Activated naive CD8-positive, alpha-beta T cell treated with anti-CD3 and anti-CD28 coated beads for 36 hours (primary cell): ENCODE measurements at regions not wholly inside any gene's neighbourhood (a gene's known extent, or its start where the extent isn't known, plus 50 kb on each side); places are given as distances from the start of the nearest gene placed in this dataset.
"Not testable (repeated sequence)": the region's sequence is repeated elsewhere in the genome, so short reads cannot be mapped to it uniquely, and the experiment has no call there.

Experiments used
- DNase-seq: peaks from one replicate; pipeline ENCODE4 v3.0.0; 2021
- H3K27ac Mint-ChIP-seq: one replicate; pipeline ENCODE4 v1.8.0; 2022; ENCODE audit warnings: mild to moderate bottlenecking, moderate library complexity, mixed read lengths
- H3K27me3 Mint-ChIP-seq: one replicate; pipeline ENCODE4 v1.8.0; 2022; ENCODE audit warnings: mild to moderate bottlenecking, mixed read lengths
- H3K36me3 Mint-ChIP-seq: one replicate; pipeline ENCODE4 v1.8.0; 2021; ENCODE audit warnings: mild to moderate bottlenecking, mixed read lengths
- H3K4me1 Mint-ChIP-seq: one replicate; pipeline ENCODE4 v1.8.0; 2021; ENCODE audit warnings: mixed read lengths
- H3K4me3 Mint-ChIP-seq: one replicate; pipeline ENCODE4 v1.8.0; 2022; ENCODE audit warnings: mild to moderate bottlenecking, moderate library complexity, mixed read lengths
- H3K9me3 Mint-ChIP-seq: one replicate; pipeline ENCODE4 v1.8.0; 2022; ENCODE audit warnings: mixed read lengths

DNA sequence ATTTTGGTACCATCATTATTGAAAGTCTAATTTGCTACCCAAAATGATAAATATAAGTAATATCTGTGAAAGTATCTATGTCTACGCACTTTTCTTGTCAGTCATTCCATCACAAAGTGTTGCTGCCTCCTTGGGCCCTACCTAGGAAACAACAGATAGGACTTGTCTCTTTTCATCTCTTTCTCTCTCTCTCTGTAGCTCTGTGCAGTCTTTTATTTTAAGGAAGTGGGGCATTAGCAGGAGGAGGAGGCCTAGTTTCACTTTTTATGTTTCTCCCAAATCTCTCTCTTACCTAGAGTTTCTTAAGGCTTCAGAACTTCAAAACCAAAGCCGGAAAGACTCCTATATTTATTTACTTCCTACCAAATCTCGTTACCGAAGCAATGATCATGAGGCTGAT is 354.8 kb upstream of the LUZP2 start:
- H3K27ac Mint-ChIP-seq, result no peak overlapping the region
- no peaks in the 10 kb centered on the region for H3K36me3 Mint-ChIP-seq
- H3K27me3 Mint-ChIP-seq, result no peaks in the 10 kb centered on the region
- no peaks in the 10 kb centered on the region for H3K4me1 Mint-ChIP-seq
- peaks cover 1% of the 10 kb centered on the region for H3K9me3 Mint-ChIP-seq
- no peak overlapping the region for H3K4me3 Mint-ChIP-seq
- DNase-seq, result no peak

DNA sequence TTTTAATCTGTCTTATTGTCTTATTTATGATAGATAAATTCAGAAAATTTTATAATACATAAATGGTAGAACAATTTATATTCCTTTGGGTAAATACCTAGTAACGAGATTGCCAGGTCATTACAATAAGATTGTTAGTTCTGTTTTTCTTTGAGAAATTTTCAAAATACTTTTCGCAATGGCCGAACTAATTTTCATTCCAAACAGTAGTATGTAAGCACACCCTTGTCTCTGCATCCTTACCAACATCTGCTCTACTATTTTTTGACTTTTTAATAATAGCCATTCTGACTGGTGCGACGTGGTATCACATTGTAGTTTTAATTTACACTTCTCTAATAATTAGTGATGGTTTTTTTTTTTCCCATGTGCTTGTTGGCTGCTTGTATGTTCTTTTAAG is 351.4 kb upstream of the LUZP2 start:
- peaks cover 3% of the 10 kb centered on the region for H3K9me3 Mint-ChIP-seq
- no peaks in the 10 kb centered on the region for H3K36me3 Mint-ChIP-seq
- DNase-seq, result no peak
- H3K27ac Mint-ChIP-seq, result no peak overlapping the region
- no peak overlapping the region for H3K4me3 Mint-ChIP-seq
- no peaks in the 10 kb centered on the region for H3K4me1 Mint-ChIP-seq
- H3K27me3 Mint-ChIP-seq, result no peaks in the 10 kb centered on the region

DNA sequence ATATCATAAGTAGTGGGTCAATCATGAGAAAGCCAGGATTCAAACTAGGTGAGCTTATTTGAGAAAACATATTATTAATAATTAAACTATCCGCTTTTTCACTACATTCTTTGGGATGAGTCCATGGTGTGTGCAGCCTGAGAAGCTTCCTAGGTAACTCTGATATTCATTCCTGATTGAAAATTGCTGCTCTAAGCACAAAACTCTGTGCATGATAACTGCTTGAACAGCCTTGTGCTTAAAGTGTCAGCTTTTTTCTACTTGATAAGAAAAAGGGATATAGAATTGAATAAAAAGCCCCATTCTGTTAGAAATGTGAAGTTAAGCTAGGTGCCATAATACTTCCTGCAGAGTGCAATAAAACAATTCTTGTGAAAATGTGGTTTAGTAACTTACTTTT is 343.5 kb upstream of the LUZP2 start:
- Mint-ChIP-seq H3K36me3 (no peaks in the 10 kb centered on the region), H3K9me3 (peaks cover 3% of the 10 kb centered on the region)

DNA sequence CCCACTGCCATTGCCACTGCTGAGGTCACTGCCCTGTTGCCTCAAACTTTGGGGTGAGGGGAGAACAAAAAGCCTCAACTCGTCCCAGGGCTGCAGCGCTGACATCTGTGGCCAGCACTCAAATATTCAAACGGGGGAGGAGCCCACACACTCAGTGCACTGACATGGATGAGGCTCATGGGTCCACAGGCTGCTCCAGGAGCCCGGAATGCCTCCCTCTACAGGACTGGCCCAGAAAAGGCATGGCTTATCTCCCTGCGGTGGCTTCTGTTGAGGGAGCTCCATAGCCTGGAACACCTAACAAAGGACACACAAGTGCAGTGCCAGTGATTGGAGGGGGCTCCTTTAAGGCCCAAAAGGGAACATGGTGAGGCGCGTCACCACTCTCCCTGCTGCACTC is 341.1 kb upstream of the LUZP2 start:
- Mint-ChIP-seq H3K27ac (no peak overlapping the region), H3K4me3 (no peak overlapping the region), H3K4me1 (no peaks in the 10 kb centered on the region), H3K9me3 (peaks cover 1% of the 10 kb centered on the region), H3K36me3 (no peaks in the 10 kb centered on the region), H3K27me3 (no peaks in the 10 kb centered on the region)
- DNase-seq, result no peak

More for the DNA sequence above, 343.5 kb upstream of the LUZP2 start:
- no peaks in the 10 kb centered on the region for H3K27me3 Mint-ChIP-seq
- no peak for DNase-seq
- H3K4me1 Mint-ChIP-seq, result no peaks in the 10 kb centered on the region
- H3K27ac Mint-ChIP-seq, result no peak overlapping the region
- no peak overlapping the region for H3K4me3 Mint-ChIP-seq

DNA sequence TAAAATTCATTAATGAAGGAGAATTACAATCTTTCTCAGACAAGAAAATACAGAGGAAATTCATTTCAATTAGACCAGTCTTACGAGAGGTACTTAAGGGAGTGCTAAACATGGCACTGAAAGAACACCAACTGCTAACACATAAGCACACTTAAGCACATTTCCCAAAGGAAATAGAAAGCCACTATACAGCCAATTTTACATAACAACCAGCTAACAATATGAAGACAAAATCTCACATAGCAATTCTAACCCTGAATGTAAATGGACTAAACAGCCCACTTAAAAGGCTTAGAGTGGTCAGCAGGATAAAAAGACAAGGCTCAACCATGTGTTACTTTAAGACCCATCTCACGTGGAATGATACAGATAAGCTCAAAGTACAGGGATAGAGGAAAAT is 339.5 kb upstream of the LUZP2 start:
- Mint-ChIP-seq H3K4me1 (no peaks in the 10 kb centered on the region), H3K27me3 (no peaks in the 10 kb centered on the region), H3K4me3 (no peak overlapping the region), H3K36me3 (no peaks in the 10 kb centered on the region), H3K9me3 (peaks cover 1% of the 10 kb centered on the region), H3K27ac (no peak overlapping the region)
- no peak for DNase-seq

DNA sequence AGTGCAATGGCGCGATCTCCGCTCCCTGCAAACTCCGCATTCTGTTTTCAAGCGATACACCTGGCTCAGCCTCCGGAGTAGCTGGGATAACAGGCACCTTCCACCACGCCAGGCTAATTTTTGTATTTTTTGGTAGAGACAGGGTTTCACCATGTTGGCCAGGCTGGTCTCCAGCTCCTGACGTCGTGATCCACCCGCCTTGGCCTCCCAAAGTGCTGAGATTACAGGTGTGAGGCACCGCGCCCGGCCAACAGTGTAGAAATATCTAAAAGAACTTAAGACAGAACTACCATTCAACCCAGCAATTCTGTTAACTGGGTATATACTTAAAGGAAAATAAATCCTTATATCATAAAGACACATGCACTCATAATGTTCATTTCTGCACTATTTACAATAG is 335.3 kb upstream of the LUZP2 start:
- Mint-ChIP-seq H3K27ac (no peak overlapping the region), H3K36me3 (no peaks in the 10 kb centered on the region), H3K9me3 (no peaks in the 10 kb centered on the region), H3K4me1 (no peaks in the 10 kb centered on the region), H3K27me3 (no peaks in the 10 kb centered on the region), H3K4me3 (no peak overlapping the region)
- DNase-seq, result no peak

DNA sequence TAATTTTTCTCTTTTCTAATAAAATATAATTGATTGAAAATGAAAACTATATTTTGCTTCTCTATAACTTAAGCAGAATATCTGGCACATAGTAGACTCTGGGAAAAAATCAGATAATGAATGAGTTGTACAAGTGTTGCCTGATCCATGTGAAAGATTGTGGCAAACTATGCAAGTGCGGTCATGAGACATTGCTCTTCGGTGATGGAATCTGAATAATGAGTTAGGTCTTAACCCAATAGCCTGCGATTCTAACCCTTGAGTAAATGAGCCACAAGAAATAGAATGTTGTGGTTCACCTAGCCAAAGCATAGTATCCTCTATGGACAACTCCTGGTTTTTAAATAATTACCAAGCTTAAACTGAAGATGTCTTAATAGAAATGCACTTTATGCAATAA is 333.7 kb upstream of the LUZP2 start:
- Mint-ChIP-seq H3K9me3 (no peaks in the 10 kb centered on the region), H3K4me1 (no peaks in the 10 kb centered on the region), H3K4me3 (no peak overlapping the region), H3K27ac (no peak overlapping the region), H3K36me3 (no peaks in the 10 kb centered on the region), H3K27me3 (no peaks in the 10 kb centered on the region)
- no peak for DNase-seq

DNA sequence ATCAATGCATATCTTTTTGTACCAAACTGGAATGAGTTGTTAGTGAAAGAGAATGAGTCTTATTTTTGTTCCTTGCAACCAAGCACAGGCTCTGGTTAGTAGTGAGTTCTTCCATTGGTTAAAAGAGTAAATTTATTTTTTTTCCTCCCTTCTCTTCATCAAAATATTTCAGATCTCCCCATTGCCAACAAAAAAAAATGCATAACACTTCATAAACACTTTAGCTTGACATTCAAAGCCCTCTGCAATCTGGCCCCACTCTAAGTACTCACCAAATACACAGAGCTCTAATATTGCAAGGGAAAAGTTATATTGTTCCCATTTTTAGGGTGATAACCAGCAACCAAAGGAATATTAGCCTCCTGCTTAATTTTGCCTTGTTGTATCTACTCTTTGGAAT is 333.0 kb upstream of the LUZP2 start:
- H3K36me3 Mint-ChIP-seq, result no peaks in the 10 kb centered on the region
- no peaks in the 10 kb centered on the region for H3K27me3 Mint-ChIP-seq
- H3K4me1 Mint-ChIP-seq, result no peaks in the 10 kb centered on the region
- H3K27ac Mint-ChIP-seq, result no peak overlapping the region
- H3K9me3 Mint-ChIP-seq, result no peaks in the 10 kb centered on the region
- no peak for DNase-seq
- no peak overlapping the region for H3K4me3 Mint-ChIP-seq

DNA sequence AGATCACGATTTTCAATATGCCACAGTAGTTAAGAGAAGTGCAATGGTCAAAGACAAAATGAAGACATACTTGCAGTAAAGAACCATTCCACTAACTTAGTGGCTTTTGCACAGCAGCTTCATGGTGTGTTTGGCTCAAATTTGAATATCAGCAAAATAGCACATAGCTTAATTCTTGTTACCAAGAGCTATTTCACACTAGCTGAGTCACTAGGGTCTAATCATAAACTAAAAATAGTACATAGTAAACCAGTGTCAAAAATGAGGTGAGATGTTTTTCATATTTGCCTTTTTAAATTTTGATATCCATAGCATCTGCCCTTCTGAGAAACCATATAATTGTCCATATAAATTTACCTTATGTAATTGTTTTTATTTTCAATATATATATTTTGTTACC is 325.0 kb upstream of the LUZP2 start:
- H3K4me1 Mint-ChIP-seq, result no peaks in the 10 kb centered on the region
- no peaks in the 10 kb centered on the region for H3K9me3 Mint-ChIP-seq
- no peaks in the 10 kb centered on the region for H3K36me3 Mint-ChIP-seq
- no peak for DNase-seq
- H3K4me3 Mint-ChIP-seq, result no peak overlapping the region
- H3K27me3 Mint-ChIP-seq, result no peaks in the 10 kb centered on the region
- no peak overlapping the region for H3K27ac Mint-ChIP-seq

DNA sequence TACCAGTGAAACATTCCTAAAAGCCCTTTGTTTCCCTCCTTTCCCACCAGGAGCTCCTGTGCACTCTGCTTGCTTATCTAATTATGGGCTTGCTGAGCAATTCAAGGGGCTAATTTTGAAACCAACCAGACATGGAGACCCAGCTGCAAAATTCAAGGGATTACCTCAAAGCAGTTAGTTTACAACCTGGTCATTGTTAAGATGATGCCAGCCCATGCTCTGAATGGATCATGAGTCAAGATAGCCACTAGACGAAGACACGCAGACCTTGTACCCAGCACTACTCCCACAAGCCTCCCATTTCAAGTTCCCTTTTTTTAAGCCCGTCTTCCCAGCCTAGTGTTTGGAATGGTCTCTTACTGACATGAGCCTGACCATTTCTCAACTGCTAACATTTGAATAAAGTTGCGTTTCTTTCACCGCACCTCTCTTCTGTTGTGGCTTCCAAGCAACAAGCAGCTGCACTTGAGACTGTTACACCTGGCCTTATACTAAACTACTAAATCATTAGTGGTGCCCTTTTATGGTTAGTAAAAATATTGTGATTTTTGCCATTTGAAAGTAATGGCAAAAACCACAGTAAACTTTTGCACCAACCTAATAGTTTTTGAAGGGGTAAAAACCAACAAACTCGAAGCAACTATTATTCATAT is 315.3 kb upstream of the LUZP2 start:
- H3K27me3 Mint-ChIP-seq, result no peaks in the 10 kb centered on the region
- no peak for DNase-seq
- H3K36me3 Mint-ChIP-seq, result no peaks in the 10 kb centered on the region
- peaks cover 3% of the 10 kb centered on the region for H3K9me3 Mint-ChIP-seq
- H3K4me1 Mint-ChIP-seq, result no peaks in the 10 kb centered on the region
- H3K4me3 Mint-ChIP-seq, result no peak overlapping the region
- H3K27ac Mint-ChIP-seq, result no peak overlapping the region

DNA sequence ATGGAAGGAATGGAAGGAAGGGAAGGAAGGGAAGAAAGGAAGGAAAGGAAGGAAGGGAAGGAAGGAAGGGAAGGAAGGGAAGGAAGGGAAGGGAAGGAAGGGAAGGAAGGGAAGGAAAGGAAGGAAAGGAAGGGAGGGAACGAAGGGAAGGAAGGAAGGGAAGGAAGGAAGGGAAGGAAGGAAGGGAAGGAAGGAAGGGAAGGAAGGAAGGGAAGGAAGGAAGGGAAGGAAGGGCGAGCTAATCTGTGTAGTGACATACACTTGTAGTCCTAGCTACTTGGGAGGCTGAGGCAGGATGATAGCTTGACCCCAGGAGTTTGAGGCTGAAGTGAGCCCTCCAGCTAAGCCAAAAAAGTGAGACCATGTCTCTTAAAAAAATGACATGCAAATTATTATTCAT is 311.3 kb upstream of the LUZP2 start:
- not testable (repeated sequence) for H3K4me3 Mint-ChIP-seq

DNA sequence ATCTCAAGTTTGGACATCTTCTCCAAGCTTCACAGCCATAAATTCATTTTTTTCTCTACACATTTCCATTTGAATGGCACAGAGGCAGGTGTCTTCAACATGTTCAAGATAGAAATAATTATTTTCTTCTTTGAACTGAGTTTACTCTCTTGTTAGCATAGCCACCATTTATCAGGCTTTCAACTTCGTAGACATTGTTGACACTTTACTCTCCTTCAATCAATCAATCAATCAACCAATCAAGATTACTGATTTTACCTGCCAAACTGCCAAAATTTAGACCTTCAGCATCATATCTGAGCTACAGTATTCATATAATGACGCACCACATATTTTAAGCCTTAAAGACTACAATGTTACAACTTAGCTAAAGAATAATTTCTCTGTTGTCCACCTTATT is 300.1 kb upstream of the LUZP2 start:
- no peak overlapping the region for H3K27ac Mint-ChIP-seq
- no peaks in the 10 kb centered on the region for H3K36me3 Mint-ChIP-seq
- H3K4me1 Mint-ChIP-seq, result no peaks in the 10 kb centered on the region
- no peaks in the 10 kb centered on the region for H3K9me3 Mint-ChIP-seq
- no peak for DNase-seq
- H3K27me3 Mint-ChIP-seq, result no peaks in the 10 kb centered on the region
- H3K4me3 Mint-ChIP-seq, result no peak overlapping the region

More for the DNA sequence above, 311.3 kb upstream of the LUZP2 start:
- H3K36me3 Mint-ChIP-seq, H3K27me3 Mint-ChIP-seq, DNase-seq, H3K4me1 Mint-ChIP-seq, H3K9me3 Mint-ChIP-seq, H3K27ac Mint-ChIP-seq: not testable (repeated sequence)

DNA sequence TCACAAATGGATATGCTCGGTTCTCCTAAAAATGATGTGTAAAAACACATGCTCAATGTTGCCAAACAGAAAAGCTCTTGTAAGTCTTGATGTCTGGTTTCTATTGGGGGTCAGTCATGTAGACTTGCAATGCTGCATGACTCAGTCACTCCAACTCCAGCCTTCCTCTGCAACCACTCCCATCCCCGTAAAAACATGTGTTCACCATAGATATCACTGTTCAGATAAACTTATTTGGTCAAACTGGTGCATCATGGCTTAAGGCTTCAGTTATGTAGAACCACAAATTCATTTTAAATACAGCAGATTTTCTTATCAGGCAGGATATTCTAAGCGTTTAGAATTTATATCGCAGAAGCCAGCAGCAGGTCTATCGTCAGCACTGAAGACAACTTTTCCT is 298.4 kb upstream of the LUZP2 start:
- Mint-ChIP-seq H3K36me3 (no peaks in the 10 kb centered on the region), H3K4me1 (no peaks in the 10 kb centered on the region), H3K9me3 (no peaks in the 10 kb centered on the region), H3K27ac (no peak overlapping the region), H3K4me3 (no peak overlapping the region), H3K27me3 (no peaks in the 10 kb centered on the region)
- no peak for DNase-seq

DNA sequence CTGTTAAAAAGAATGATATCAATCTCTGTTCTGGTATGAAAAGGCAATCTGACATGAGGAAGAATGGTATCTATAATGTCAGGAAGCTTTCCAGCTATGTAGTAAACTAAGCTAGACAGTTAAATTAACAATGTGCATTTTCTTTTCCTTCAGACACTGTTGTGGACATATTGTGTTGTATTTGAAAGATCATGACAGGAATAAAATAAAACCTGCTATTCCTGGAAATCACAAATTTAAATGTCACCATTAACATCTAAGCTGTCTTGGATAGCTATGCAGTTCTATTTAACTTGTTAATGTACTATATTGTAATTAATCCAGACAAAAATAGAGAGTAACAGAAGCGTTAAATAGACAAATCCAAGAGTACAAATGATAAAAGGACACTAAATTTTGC is 297.4 kb upstream of the LUZP2 start:
- Mint-ChIP-seq H3K27me3 (no peaks in the 10 kb centered on the region), H3K27ac (no peak overlapping the region), H3K4me3 (no peak overlapping the region), H3K36me3 (no peaks in the 10 kb centered on the region), H3K4me1 (no peaks in the 10 kb centered on the region), H3K9me3 (no peaks in the 10 kb centered on the region)
- no peak for DNase-seq

DNA sequence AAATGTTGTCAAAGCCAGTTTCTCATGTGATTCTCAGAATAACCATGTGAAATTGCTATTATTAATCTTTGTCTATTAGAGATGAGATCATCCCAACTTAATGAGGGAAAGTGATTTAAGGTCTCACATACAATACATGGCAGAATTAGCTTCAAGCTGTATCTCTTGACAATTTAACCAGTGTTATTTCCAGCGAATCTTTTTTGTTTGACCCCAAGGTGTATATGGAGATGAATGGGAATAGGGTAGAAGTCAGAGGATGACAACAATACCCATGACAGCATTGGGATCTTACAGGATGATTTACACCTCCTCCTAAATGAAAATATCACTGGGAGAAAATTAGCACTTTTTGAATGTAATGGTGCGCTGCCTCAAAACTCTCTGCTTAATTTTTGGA is 290.8 kb upstream of the LUZP2 start:
- H3K9me3 Mint-ChIP-seq, result no peaks in the 10 kb centered on the region
- no peak for DNase-seq
- no peak overlapping the region for H3K4me3 Mint-ChIP-seq
- no peaks in the 10 kb centered on the region for H3K36me3 Mint-ChIP-seq
- H3K4me1 Mint-ChIP-seq, result no peaks in the 10 kb centered on the region
- H3K27me3 Mint-ChIP-seq, result no peaks in the 10 kb centered on the region
- no peak overlapping the region for H3K27ac Mint-ChIP-seq

DNA sequence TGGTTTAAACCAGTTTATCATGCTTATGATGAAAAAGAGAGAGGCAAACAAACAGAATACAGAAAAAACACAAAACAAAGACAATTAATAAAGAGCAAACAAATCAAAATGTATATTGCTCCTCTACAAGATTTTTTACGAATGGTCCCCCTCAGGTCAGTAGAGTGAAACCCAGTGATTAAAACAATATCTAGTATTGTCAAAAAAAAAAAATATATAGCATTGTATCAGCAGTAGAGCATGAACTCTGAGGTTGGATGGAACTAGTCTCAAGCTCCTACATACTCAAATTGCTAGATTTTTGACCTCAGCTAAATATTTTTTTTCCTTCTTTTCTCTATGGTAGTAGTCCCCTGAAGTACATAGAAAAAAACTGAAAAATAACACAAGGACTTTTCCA is 290.3 kb upstream of the LUZP2 start:
- no peak for DNase-seq
- H3K9me3 Mint-ChIP-seq, result no peaks in the 10 kb centered on the region
- no peaks in the 10 kb centered on the region for H3K4me1 Mint-ChIP-seq
- no peak overlapping the region for H3K27ac Mint-ChIP-seq
- no peak overlapping the region for H3K4me3 Mint-ChIP-seq
- no peaks in the 10 kb centered on the region for H3K27me3 Mint-ChIP-seq
- no peaks in the 10 kb centered on the region for H3K36me3 Mint-ChIP-seq

DNA sequence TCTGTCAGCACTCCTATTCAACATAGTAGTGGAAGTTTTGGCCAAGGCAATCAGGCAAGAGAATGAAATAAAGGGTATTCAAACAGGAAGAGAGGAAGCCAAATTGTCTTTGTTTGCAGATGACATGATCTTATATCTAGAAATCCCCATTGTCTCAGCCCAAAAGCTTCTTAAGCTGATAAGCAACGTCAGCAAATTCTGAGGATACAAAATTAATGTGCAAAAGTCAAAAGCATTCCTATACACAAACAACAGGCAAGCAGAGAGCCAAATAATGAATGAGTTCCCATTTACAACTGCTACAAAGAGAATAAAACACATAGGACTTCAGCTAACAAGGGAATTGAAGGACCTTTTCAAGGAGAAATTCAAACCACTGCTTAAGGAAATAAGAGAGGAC is 280.4 kb upstream of the LUZP2 start:
- Mint-ChIP-seq H3K4me1 (no peaks in the 10 kb centered on the region), H3K27ac (no peak overlapping the region), H3K4me3 (no peak overlapping the region), H3K36me3 (no peaks in the 10 kb centered on the region), H3K27me3 (no peaks in the 10 kb centered on the region), H3K9me3 (peaks cover 2% of the 10 kb centered on the region)
- no peak for DNase-seq
